GM19452 (cell line): ENCODE measurements at regions not wholly inside any gene's neighbourhood (a gene's known extent, or its start where the extent isn't known, plus 50 kb on each side); places are given as distances from the start of the nearest gene placed in this dataset.

Source experiments
- ATAC-seq: cut with Tn5 transposase; IDR thresholded peaks from one replicate; pipeline ENCODE4 v1.9.1; 2021; ENCODE audit not compliant: unreplicated experiment

- no peak for ATAC-seq
These were observed 141.8 kb upstream of the PWP1 start for GRCh38 chr12:107543841-107544240.

- no peak for ATAC-seq
These were observed 140.7 kb upstream of the PWP1 start for GRCh38 chr12:107544937-107545336.

- ATAC-seq: no peak
These were observed 139.8 kb upstream of the PWP1 start for GRCh38 chr12:107545737-107546353.

GRCh38 chr12:107547389-107547788, 138.2 kb upstream of the PWP1 start:
- no peak for ATAC-seq

GRCh38 chr12:107549651-107550480, 135.7 kb upstream of the PWP1 start:
- ATAC-seq: no peak

GRCh38 chr12:107551434-107551833, 134.2 kb upstream of the PWP1 start:
- ATAC-seq: no peak

- ATAC-seq: no peak
These were observed 133.3 kb upstream of the PWP1 start for GRCh38 chr12:107552263-107552662.

GRCh38 chr12:107553211-107553765, 132.3 kb upstream of the PWP1 start:
- ATAC-seq: no peak

- no peak for ATAC-seq
These were observed 130.7 kb upstream of the PWP1 start for GRCh38 chr12:107554941-107555340.

GRCh38 chr12:107557026-107557425, 128.6 kb upstream of the PWP1 start:
- ATAC-seq: no peak

GRCh38 chr12:107557589-107558100, 128.0 kb upstream of the PWP1 start:
- no peak for ATAC-seq

- ATAC-seq: no peak
These were observed 127.3 kb upstream of the PWP1 start for GRCh38 chr12:107558141-107558815.

- ATAC-seq: no peak
These were observed 126.7 kb upstream of the PWP1 start for GRCh38 chr12:107558816-107559382.

- ATAC-seq: no peak
These were observed 125.3 kb upstream of the PWP1 start for GRCh38 chr12:107560165-107560898.

GRCh38 chr12:107560899-107561285, 124.7 kb upstream of the PWP1 start:
- no peak for ATAC-seq

- no peak for ATAC-seq
These were observed 120.7 kb upstream of the PWP1 start for GRCh38 chr12:107564946-107565345.

- ATAC-seq: no peak
These were observed 120.0 kb upstream of the PWP1 start for GRCh38 chr12:107565551-107565950.

GRCh38 chr12:107567876-107568619, 117.6 kb upstream of the PWP1 start:
- no peak for ATAC-seq

GRCh38 chr12:107568718-107569117, 116.9 kb upstream of the PWP1 start:
- ATAC-seq: no peak

- no peak for ATAC-seq
These were observed 114.9 kb upstream of the PWP1 start for GRCh38 chr12:107570721-107571120.
